ENCODE measurements at regions not wholly inside any gene's neighbourhood (a gene's known extent, or its start where the extent isn't known, plus 50 kb on each side); places are given as distances from the start of the nearest gene placed in this dataset.

GRCh38 chr10:109689785-109690184, 233.5 kb downstream of the XPNPEP1 start:
- TF ChIP-seq FOXM1 (IDR thresholded peaks at IDR 0.05; ENCODE audit: borderline replicate concordance) (no peak), ARNT (IDR thresholded peaks at IDR 0.05) (no peak), FOXA1 (IDR thresholded peaks at IDR 0.05) (no peak)

Measured in HEK293T (cell line).